Gastroesophageal sphincter (tissue), 3 donors: ENCODE measurements at regions not wholly inside any gene's neighbourhood (a gene's known extent, or its start where the extent isn't known, plus 50 kb on each side); places are given as distances from the start of the nearest gene placed in this dataset.

ENCODE experiments used
- CTCF ChIP-seq, 4 experiments: fragments of 200-600 bp in 2 of 4; fragments of 450-650 bp in 2 of 4; sonication (generic) in 1 of 4; IDR thresholded peaks; one replicate each; pipeline ENCODE4 v1.5.1; 2017 to 2019; ENCODE audit warnings: antibody characterized with exemption in 4 of 4, mild to moderate bottlenecking in 2 of 4, moderate library complexity in 2 of 4
- EP300 ChIP-seq: sonication (generic); formaldehyde crosslinking; IDR thresholded peaks from one replicate; pipeline ENCODE4 v1.6.1; 2017; ENCODE audit warnings: antibody characterized with exemption, mild to moderate bottlenecking
- POLR2A ChIP-seq, 2 donors: fragments of 450-650 bp; IDR thresholded peaks; one replicate each; pipeline ENCODE4 v1.6.1; 2017; ENCODE audit warnings: antibody characterized with exemption in 2 of 2, mild to moderate bottlenecking in 2 of 2, moderate library complexity in 1 of 2

GRCh38 chr18:40949114-40949950 lies 1005.7 kb upstream of the PIK3C3 start:
- TF ChIP-seq POLR2A (IDR thresholded peaks at IDR 0.05) (no peak), EP300 (no peak), CTCF (IDR thresholded peaks at IDR 0.05) (no peak)
